Endometrium (tissue), 2 donors: ENCODE measurements at regions not wholly inside any gene's neighbourhood (a gene's known extent, or its start where the extent isn't known, plus 50 kb on each side); places are given as distances from the start of the nearest gene placed in this dataset.
"Not testable (repeated sequence)": the region's sequence is repeated elsewhere in the genome, so short reads cannot be mapped to it uniquely, and the experiment has no call there.

ENCODE experiments used
- FAIRE-seq: peaks from 2 replicates; lab custom pipeline; 2012; peaks lifted over from hg19 to GRCh38; lab: Jason Lieb, UNC
- donor health status: control.
- donor health status: control.

DNA sequence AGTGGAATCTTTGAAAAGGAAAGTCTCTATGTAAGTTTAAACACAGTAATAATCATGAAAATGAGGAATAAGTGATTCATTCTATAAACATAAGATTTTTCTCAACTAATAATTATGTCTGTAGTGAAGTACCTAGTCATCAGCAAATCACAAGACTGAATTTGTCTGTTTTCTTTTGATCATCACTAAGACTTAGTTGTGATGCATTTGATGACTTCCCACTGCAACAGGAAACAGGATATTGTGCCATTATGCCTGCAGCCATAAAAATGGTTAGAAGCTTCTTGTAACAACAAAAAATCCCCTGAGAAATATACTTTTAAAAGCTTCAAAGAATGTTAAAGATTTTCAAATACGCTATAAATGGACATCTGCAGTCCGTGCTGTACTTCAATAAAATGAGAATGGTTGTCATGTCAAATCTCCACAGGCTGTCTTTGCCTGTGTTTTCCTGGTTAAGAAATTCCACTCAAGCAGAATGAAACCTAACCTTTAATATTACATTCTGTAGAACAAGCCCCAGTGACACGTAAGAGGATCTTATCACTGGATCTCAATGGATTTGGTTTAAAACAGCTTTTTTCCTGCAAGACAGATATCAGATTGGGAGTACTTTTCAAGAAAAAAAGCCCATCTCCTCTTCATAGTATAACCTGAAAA, 1262.3 kb upstream of the PHF14 start:
- FAIRE-seq = no peak

DNA sequence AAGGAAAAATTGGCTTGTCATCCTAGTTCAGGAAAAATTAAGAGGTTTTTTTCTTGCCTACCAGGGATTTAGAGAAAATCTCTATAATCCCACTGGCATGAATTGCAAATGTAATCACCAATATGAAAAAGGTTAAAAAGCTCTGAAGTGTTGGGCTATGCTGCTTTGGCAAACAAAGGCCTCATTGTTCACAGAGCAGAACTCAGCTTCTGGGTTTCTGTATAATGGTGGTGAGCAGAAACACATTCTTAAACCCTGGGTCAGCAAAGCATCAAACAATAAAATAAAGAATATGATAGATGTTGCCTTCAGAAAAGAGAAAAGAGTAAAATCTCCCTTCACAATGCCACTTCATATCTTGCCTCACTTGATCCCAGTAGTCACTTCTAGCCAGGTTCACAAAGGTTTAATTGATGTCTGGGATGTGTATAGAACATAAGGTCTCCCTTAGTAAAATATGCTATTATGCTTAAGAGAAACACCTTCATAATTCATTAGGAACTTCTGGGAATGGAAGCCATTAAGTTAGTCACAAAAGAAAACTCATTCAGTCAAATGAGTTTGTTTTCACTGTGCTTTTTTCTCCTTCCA, 1255.5 kb upstream of the PHF14 start:
- no peak for FAIRE-seq

DNA sequence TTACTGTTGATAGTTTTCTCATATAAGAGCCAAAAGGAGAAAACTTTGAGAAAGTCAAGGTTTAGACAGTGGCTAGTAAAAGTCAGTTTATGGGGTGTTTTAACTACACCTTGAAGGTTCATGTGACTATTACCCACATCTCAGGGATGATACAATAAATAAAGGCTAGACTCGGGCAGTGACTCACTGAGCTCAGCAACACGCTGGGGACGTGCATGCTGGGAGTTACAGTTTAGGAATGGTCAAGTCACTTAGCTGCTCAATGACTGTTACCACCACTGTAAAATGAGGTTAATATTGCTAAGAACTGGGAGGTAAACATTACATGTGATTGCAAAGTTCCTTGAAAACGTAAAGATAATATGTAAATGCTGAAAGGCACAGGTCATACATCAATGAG, 1254.4 kb upstream of the PHF14 start:
- no peak for FAIRE-seq

DNA sequence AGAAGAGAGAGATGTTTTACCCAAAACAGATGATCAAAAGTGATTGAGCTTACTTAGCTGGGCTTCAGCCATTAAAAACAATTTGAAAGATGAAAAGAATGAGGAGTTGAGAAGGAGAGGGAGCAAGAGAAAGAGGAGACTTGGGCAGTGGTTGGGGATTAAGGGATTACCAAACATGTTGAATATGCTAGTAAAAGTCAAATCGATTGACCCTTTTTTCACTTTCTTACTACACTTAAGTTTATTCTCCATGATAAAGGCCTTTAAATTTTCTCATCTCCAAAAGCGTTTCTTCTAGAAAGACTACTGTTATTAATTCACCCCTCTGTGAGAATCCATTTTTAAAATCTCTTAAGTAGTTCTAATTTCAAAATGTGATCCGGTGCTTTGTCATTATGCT, 1254.0 kb upstream of the PHF14 start:
- FAIRE-seq = no peak

DNA sequence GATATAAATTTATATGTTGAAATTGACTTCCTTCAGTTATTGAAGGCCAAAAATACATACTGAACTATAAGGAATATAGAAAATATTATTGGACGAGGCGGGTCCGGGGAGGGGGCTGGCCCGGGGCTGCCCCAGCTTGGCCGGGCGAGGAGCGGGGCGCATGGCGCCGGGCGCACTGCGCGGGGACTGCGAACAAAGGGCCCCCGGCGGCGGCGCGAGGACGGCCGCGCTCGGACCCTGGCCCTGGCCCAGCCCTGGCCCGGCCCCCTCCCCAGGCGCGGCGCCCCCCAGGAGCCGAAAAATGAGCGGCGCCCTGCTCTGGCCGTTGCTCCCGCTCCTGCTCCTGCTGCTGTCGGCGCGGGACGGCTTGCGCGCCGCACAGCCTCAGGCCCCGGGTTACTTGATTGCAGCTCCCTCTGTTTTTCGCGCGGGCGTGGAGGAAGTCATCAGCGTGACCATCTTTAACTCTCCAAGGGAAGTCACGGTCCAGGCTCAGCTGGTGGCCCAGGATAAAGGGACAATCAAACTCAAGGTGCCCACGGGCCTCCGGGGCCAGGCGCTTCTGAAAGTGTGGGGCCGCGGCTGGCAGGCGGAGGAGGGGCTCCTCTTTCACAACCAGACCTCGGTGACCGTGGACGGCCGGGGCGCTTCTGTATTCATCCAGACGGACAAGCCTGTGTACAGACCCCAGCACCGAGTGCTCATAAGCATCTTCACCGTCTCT, 1247.6 kb upstream of the PHF14 start:
- FAIRE-seq = not testable (repeated sequence)

DNA sequence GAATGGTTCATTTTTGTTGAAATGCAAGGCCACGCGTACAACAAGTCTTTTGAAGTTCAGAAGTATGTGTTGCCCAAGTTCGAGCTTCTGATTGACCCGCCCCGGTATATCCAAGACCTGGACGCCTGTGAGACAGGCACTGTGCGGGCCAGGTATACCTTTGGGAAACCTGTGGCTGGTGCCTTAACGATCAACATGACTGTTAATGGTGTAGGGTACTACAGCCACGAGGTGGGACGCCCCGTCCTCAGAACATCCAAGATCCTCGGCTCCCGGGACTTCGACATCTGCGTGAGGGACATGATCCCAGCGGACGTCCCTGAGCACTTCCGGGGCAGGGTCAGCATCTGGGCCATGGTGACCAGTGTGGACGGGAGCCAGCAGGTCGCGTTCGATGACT, 1246.9 kb upstream of the PHF14 start:
- not testable (repeated sequence) for FAIRE-seq

DNA sequence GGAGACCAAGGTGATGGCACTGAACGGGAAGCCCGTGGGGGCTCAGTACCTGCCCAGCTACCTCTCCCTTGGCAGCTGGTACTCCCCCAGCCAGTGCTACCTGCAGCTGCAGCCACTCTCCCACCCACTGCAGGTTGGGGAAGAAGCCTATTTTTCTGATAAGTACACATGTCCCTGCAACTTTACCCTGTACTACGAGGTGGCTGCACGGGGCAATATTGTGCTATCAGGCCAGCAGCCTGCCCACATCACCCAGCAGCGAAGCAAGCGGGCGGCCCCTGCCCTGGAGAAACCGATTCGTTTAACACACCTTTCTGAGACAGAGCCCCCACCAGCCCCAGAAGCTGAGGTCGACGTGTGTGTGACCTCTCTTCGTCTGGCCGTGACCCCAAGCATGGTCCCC, 1246.2 kb upstream of the PHF14 start:
- FAIRE-seq = not testable (repeated sequence)

DNA sequence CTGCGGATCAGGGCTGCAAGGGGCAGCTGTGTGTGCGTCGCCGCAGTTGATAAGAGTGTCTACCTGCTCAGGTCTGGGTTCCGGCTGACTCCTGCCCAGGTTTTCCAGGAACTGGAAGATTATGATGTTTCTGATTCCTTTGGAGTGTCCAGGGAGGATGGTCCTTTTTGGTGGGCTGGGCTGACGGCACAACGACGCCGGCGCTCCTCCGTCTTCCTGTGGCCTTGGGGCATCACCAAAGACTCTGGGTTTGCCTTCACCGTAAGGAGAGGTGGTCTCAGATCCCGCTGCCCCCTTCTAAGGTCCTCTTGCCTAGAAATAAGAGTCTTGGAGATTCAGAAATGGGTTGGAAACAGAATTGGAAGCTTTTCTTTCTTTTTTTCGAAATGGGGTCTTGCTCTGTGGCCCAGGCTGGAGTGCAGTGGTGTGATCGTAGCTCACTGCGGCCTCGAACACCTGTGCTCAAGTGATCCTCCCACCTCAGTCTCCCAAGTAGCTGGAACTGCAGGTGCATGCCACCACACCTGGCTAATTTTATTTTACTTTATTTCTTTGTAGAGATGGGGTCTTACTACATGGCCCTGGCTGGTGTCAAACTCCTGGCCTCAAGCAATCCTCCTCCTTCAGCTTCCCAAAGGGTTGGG, 1245.5 kb upstream of the PHF14 start:
- not testable (repeated sequence) for FAIRE-seq

DNA sequence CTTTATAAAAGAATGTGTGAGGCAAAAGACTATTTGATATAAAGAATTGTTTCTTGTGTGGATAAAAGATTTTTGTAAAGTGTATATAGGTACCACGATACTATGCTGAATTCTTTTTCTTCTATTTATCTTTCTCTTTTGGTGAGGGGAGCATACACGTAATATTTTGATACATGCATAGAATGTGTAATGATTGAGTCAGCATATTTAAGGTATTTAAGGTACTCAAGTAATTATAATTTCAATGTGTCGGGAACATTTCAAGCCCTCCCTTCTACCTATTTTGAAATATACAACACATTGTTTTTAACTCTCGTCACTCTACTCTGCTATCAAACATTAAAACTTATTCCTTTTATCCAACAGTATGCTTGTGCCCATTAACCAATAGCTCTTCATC, 1221.6 kb upstream of the PHF14 start:
- no peak for FAIRE-seq

DNA sequence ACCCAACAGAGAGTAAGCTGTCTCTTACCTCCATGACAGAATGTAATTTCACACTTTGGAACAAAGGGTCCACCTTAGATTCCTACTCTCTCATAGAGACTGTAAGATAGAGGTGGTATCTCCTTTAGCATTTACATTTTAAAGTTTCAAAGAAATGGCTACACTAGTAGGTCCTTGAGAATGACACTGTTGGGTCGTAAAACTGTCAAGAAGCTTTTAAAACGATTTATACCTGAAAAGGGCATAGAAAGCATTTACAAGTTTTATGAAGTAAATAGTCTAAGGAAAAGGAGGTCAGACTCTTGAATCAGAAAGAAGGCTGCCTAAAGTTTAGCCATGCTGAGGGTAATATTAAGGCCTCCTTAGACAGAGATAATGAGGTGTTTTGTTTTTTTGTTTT, 1212.4 kb upstream of the PHF14 start:
- FAIRE-seq = no peak

DNA sequence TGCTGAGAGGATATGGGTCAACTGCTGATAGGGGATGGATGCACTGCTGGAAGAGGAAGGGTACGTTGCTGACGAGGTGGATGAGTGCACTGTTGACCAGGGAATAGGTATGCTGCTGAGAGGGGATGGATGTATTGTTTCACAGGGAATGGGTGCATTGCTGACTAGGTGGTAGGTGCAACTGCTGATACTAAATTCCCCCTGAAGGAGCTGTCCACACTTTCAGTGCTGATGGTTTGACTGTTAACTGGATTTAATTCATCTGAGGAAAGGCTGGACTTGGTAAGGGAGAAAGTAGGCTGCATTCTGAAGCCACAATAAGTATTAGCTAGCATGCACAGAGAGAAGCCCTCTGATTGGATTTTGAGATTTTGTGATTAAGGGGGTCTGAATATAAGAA, 1196.8 kb upstream of the PHF14 start:
- FAIRE-seq = no peak

DNA sequence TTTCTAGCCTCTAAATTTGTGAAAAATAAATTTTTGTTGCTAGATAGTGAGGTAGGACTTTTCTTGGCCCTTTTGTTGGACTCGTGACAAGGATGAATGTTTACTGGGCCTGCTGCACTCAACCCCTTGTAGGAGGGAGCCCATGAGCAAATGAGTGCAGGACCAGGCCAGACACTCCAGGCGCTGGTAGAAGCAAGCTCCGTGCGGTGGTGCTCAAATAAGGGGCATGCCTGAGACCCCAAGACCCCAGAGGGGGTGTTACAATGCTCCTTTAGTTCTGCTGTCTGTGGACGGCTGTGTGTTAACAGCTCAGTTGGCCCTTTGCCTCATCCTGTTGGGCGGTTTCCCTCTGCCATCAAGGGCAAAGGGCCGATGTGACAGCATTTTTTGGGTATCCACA, 1195.3 kb upstream of the PHF14 start:
- no peak for FAIRE-seq

DNA sequence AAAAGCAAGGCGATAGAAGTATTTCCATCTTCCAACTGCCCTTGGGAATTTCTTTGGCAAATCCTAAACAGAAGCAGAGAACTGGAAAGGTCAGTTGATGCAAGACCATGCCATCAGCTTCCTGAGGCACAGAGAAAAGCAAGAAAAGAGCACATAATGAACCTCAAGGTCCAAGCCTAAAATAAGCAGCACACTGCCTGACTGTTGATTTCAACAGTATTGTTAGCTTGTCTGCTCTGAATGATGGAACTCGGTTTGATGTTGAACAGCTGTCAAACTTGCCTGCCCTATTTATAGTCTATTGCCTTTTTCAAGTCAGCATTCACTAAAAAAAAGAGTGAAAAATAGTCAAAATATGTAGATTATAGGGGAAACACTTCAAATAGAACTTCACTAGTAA, 1192.0 kb upstream of the PHF14 start:
- no peak for FAIRE-seq

DNA sequence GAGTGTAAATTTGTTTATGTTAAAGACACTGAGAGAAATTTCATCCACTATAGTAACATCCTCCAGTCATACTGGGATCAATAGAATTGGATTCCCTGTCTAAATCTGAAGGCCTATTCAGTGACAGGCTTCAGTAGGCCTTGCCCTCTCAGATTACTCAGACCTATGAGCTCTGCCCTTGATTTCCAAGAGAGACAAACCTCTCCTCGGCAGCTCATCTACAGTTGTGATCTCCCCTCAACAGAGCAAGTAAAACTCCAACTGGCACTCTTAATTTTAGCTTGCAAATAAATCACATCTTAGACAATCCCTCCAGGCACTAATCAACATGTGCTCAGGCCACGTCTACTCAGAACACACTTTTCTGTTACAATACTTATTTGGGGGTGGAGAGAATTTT, 1191.4 kb upstream of the PHF14 start:
- FAIRE-seq = no peak

DNA sequence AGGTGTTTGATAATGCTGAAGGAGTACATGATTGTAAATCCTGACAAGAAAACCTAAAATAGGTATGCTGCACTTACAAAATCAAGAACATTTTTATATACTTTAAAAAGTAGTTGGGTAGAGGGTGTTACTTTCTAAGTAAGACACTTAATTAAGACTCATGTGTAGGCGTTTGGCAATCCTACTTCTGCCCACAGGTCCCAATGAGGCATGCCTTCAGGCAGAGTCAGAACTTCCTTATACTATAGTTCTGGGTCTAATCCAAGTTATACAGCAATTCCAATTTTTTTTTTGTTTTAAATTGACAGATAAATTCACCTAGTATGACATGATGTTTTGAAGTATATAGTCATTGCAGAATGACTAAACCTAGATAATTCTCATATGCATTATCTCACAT, 1188.5 kb upstream of the PHF14 start:
- FAIRE-seq = no peak

DNA sequence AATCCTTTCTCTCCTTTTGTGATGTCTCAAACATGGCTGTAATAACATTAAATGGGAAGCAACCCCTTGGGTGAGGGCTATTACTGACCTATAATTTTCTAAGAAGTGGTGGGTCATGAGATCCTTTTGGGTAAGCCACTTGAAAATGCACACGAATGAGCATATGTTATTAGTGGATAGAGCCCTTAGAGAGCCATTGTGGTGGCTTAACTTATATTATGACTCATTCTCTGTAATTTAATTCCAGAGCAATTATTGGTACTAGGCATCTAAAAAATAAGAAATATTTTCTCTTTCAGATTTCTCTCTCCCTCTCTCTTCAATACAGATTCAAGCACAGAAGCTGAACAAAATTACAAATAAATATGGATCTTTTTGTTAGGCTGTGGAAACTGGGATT, 1177.4 kb upstream of the PHF14 start:
- no peak for FAIRE-seq

DNA sequence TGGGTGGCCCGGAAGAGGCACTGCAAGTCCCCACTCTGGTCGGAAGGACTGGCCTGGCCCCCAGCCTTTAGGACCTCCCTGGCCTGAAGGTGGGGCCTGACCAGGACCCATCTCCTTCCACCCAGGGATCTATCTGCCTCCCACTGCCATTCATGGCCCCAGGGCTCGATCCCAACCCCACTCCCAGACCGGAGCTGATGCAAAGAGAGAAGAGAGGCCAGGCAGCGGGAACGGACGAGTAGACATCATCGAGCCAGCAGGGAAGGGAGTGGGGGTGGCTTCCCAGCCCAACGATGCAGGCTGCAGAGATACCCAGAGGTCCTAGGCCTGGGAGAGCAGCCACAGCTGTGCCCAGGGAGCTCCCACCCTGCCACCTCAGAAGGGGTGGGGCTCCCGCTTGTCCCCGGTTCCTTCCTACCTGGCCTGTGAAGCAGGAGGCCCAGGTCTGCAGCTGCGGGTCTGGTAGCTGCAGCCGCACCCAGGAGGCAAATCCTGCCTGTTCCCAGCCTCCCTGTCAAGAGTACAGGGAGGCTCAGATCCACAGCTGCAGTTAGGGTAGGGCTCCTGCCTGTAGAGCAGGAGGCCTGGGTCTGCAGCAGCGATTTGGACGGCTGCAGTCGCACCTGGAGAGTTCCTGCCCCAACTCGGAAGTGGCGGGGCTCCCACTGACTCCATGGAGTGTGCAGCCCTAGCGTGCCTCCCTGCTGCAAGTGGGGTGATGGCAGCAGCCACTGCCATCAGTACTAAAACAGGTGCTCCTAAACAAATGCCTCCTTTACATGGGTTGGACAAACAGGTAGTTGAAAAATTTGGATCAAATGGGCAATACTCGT, 1151.0 kb upstream of the PHF14 start:
- no peak for FAIRE-seq

DNA sequence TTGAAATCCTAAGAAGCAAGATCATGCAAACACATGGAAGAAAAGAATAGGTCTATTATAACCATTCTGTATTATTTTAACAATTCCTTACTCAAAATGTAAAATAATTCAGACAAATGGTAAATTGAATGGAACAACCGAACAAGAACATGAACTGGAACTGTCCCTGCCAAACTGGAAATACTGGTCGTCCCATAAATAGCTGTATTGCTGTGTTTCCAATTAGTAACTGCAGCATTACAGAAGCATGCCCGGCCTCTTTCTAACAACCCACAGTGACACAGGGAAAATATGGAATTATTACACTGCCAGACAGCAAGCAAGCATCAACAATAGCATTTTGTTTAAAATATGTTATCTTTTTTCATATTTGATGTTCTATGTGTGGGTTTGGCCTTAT, 1138.5 kb upstream of the PHF14 start:
- FAIRE-seq = no peak

DNA sequence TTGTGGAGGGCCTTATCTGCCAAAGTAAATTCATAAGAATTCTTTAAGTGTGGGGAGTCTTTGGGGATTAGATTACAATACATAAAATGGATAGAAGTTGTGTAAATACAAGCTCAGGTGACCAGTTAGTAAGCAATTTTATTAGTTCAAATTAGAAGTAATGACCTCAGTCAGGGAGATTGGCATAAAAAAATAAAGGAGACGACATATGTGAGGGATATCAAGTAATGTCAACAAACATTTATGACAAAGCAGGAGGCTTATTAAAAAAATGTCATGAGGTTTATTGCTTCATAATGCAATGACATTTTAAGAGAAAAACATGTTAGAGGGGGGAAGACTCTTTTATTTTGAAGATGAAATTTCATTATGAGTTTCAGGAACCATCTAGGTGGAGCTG, 1137.0 kb upstream of the PHF14 start:
- FAIRE-seq = no peak

DNA sequence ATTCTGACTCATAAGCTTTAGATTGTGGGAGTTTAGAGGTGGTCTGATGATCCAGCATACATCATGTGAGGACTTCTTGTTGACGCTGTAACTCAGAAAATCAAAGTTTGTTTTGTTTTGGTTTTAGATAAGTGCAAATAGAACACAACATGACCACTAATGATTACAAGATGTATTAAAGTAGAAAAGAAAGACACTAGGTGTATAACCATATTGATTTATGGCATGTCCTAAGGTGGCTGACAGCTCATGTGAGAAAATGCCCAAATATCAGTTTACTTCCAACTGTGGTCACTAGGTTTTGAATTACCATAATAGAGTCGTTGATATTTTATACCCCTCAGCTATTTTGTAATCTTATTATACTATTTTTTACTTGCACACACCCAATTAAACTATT, 1131.4 kb upstream of the PHF14 start:
- no peak for FAIRE-seq

DNA sequence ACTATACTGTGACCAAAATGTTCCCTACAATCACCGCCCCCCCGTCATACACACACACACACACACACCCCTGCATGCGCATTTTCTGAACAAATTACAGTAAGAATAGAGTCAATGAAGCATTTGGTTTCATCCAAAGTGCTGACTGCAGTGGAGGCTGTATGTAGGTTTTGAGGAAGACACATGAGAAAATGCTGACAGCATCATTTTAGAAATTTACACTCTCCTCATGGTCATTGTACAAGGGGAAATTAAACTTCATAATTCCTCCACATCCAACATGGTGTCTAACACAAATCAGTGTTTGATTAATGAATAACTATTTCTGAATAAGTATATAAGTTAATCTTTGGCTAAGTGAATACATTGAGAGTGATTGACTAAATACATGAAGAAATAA, 1126.8 kb upstream of the PHF14 start:
- no peak for FAIRE-seq

DNA sequence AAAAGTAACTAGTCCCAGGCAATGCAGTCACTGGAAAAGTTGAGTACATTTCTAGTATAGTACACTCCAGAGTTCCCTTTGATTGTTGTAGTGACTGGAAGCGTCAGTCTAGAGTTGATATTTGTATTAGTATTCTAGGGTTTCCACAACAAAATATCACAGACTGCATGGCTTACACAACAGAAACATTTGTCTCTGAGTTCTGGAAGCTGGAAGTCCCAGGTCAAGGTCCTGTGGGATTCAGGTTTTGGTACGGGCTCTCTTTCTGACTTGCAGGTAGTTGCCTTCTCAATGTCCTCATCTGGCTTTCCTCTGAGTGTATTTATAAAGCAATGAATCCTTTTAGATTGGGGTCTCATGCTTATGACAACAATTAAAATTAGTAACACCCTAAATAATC, 1119.1 kb upstream of the PHF14 start:
- no peak for FAIRE-seq
